Right forelimb (tissue), 1 donor: ENCODE measurements at regions not wholly inside any gene's neighbourhood (a gene's known extent, or its start where the extent isn't known, plus 50 kb on each side); places are given as distances from the start of the nearest gene placed in this dataset.

Experiments
- DNase-seq: peaks from one replicate; pipeline ENCODE4 v3.0.0-alpha.2; 2018

- DNase-seq = no peak
Measured at GRCh38 chr2:217687771-217688170, 315.0 kb downstream of the TNS1 start.

GRCh38 chr2:217685255-217685605 lies 317.6 kb downstream of the TNS1 start:
- no peak for DNase-seq

GRCh38 chr2:217684431-217685254 lies 318.2 kb downstream of the TNS1 start:
- no peak for DNase-seq

- no peak for DNase-seq
Measured at GRCh38 chr2:217683106-217683870, 319.5 kb downstream of the TNS1 start.

GRCh38 chr2:217681791-217682190 lies 321.0 kb downstream of the TNS1 start:
- no peak for DNase-seq

GRCh38 chr2:217680381-217680780 lies 322.4 kb downstream of the TNS1 start:
- DNase-seq = no peak

- no peak for DNase-seq
Measured at GRCh38 chr2:217673627-217674026, 329.2 kb downstream of the TNS1 start.

GRCh38 chr2:217672472-217672871 lies 330.3 kb downstream of the TNS1 start:
- no peak for DNase-seq

GRCh38 chr2:217671871-217672270 lies 330.9 kb downstream of the TNS1 start:
- DNase-seq = no peak

GRCh38 chr2:217671075-217671474 lies 331.7 kb downstream of the TNS1 start:
- no peak for DNase-seq

GRCh38 chr2:217669831-217670230 lies 333.0 kb downstream of the TNS1 start:
- DNase-seq = no peak

GRCh38 chr2:217667512-217667911 lies 335.3 kb downstream of the TNS1 start:
- peak; percentile 84 for DNase-seq

GRCh38 chr2:217667035-217667434 lies 335.8 kb downstream of the TNS1 start:
- no peak for DNase-seq

- no peak for DNase-seq
Measured at GRCh38 chr2:217666338-217666737, 336.5 kb downstream of the TNS1 start.

GRCh38 chr2:217664761-217665160 lies 338.0 kb downstream of the TNS1 start:
- no peak for DNase-seq

GRCh38 chr2:217662984-217663602 lies 339.7 kb downstream of the TNS1 start:
- no peak for DNase-seq

- no peak for DNase-seq
Measured at GRCh38 chr2:217661378-217661777, 341.4 kb downstream of the TNS1 start.

- no peak for DNase-seq
Measured at GRCh38 chr2:217660423-217660822, 342.4 kb downstream of the TNS1 start.

- peak; percentile 17 for DNase-seq
Measured at GRCh38 chr2:217658806-217659205, 344.0 kb downstream of the TNS1 start.

- peak; percentile 21 for DNase-seq
Measured at GRCh38 chr2:217657252-217657651, 345.5 kb downstream of the TNS1 start.

- DNase-seq = peak; percentile 6
Measured at GRCh38 chr2:217656316-217656715, 346.5 kb downstream of the TNS1 start.

GRCh38 chr2:217655651-217656050 lies 347.1 kb downstream of the TNS1 start:
- peak; percentile 30 for DNase-seq

GRCh38 chr2:217654168-217654567 lies 348.6 kb downstream of the TNS1 start:
- peak; percentile 19 for DNase-seq
